Activated CD4-positive, alpha-beta T cell treated with anti-CD3 and anti-CD28 coated beads for 36 hours (primary cell): ENCODE measurements at regions not wholly inside any gene's neighbourhood (a gene's known extent, or its start where the extent isn't known, plus 50 kb on each side); places are given as distances from the start of the nearest gene placed in this dataset.
A peak's percentile ranks its signal among the peaks of the same experiment; 100 is the strongest.
"Not testable (repeated sequence)": the region's sequence is repeated elsewhere in the genome, so short reads cannot be mapped to it uniquely, and the experiment has no call there.

ENCODE experiments used
- ATAC-seq: fragments of 200-7000 bp; cut with Tn5 transposase; one replicate; pipeline ENCODE4 v1.10.0; 2021; ENCODE audit warnings: mild to moderate bottlenecking, moderate library complexity
- CTCF ChIA-PET: fragments of 350-600 bp; sonication (Branson Sonifier 250); formaldehyde crosslinking; loops from one replicate; lab custom pipeline; 2021; ENCODE audit warnings: antibody characterized with exemption; lab: Charles Lee
- POLR2A ChIA-PET: fragments of 350-600 bp; sonication (Branson Sonifier 250); formaldehyde crosslinking; loops from one replicate; lab custom pipeline; 2021; ENCODE audit warnings: antibody characterized with exemption, inconsistent platforms; lab: Charles Lee
- DNase-seq: peaks from one replicate; pipeline ENCODE4 v3.0.0-alpha.2; 2020
- H3K27ac Mint-ChIP-seq: one replicate; pipeline ENCODE4 v1.8.0; 2021; ENCODE audit warnings: mixed read lengths
- H3K27me3 Mint-ChIP-seq: one replicate; pipeline ENCODE4 v1.8.0; 2021; ENCODE audit warnings: mixed read lengths
- H3K36me3 Mint-ChIP-seq: one replicate; pipeline ENCODE4 v1.8.0; 2021; ENCODE audit warnings: low read depth, mixed read lengths
- H3K4me1 Mint-ChIP-seq: one replicate; pipeline ENCODE4 v1.8.0; 2021; ENCODE audit warnings: mixed read lengths
- H3K4me3 Mint-ChIP-seq: one replicate; pipeline ENCODE4 v1.8.0; 2021; ENCODE audit warnings: mild to moderate bottlenecking, moderate library complexity, mixed read lengths
- H3K9me3 Mint-ChIP-seq: one replicate; pipeline ENCODE4 v1.8.0; 2021; ENCODE audit warnings: low read depth, mixed read lengths
- intact Hi-C, 2 experiments: fragments of 100-400 bp; cut with DNase I in 1 of 2; cut with micrococcal nuclease in 1 of 2; formaldehyde crosslinking; loops; one replicate each; pipeline versions ENCODE4 v1.14.2 to v1.15.1; 2022 to 2024; cut with DNase I, micrococcal nuclease

DNA sequence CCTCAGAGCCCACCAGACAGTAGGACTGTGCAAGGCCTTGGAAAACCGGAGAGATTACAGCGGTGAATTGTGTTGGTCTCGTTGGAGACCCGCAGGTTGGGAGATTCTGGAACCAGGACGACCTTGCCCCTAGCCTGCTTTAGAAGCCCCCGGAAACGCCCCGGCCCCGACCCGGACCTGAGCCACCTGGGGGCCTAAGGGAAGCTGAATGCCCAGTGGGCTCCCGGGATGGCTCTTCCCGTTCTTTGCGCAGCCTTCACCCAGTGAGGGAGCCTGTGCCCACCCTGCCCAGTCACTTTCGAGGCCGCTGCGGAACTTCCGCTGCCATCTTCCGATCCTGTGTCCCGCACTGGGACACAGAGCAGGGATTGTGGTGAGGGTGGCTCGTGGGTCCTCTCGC, 254.4 kb downstream of the FAM72C start:
- CTCF ChIA-PET = no interaction called here
- no peak for ATAC-seq
- no peak for DNase-seq
- Mint-ChIP-seq H3K36me3 (no peaks in the 10 kb centered on the region), H3K9me3 (no peaks in the 10 kb centered on the region), H3K27ac (no peak overlapping the region), H3K4me3 (no peak overlapping the region), H3K4me1 (peaks cover 7% of the 10 kb centered on the region), H3K27me3 (peaks cover 42% of the 10 kb centered on the region)
- intact Hi-C loops = no loop called here
- POLR2A ChIA-PET = no interaction called here

GRCh38 chr1:143714913-143715312, 256.9 kb downstream of the FAM72C start:
- H3K4me3 Mint-ChIP-seq, ATAC-seq, H3K27ac Mint-ChIP-seq, DNase-seq, POLR2A ChIA-PET, CTCF ChIA-PET, H3K9me3 Mint-ChIP-seq, intact Hi-C loops, H3K4me1 Mint-ChIP-seq, H3K36me3 Mint-ChIP-seq: not testable (repeated sequence)
- peaks cover 33% of the 10 kb centered on the region for H3K27me3 Mint-ChIP-seq

- POLR2A ChIA-PET, CTCF ChIA-PET, intact Hi-C loops, H3K27ac Mint-ChIP-seq, H3K4me1 Mint-ChIP-seq, H3K9me3 Mint-ChIP-seq, H3K4me3 Mint-ChIP-seq, H3K36me3 Mint-ChIP-seq: not testable (repeated sequence)
- peaks cover 27% of the 10 kb centered on the region for H3K27me3 Mint-ChIP-seq
- peak; percentile 38 for DNase-seq
- peak; percentile 53 for ATAC-seq
Measured at GRCh38 chr1:143709606-143710259, 262.1 kb downstream of the FAM72C start.

GRCh38 chr1:143702739-143703138, 269.0 kb downstream of the FAM72C start:
- intact Hi-C loops, H3K4me1 Mint-ChIP-seq, POLR2A ChIA-PET: not testable (repeated sequence)

GRCh38 chr1:143699731-143700130, 272.1 kb downstream of the FAM72C start:
- DNase-seq = no peak
- intact Hi-C loops = no loop called here
- no peak for ATAC-seq
- POLR2A ChIA-PET = no interaction called here
- CTCF ChIA-PET = no interaction called here
- Mint-ChIP-seq H3K4me1 (peaks cover 10% of the 10 kb centered on the region), H3K27ac (no peak overlapping the region), H3K36me3 (no peaks in the 10 kb centered on the region), H3K4me3 (no peak overlapping the region), H3K27me3 (peaks cover 50% of the 10 kb centered on the region), H3K9me3 (no peaks in the 10 kb centered on the region)

More at GRCh38 chr1:143702739-143703138, 269.0 kb downstream of the FAM72C start:
- ATAC-seq, H3K36me3 Mint-ChIP-seq, H3K27ac Mint-ChIP-seq, CTCF ChIA-PET, H3K9me3 Mint-ChIP-seq, DNase-seq, H3K4me3 Mint-ChIP-seq: not testable (repeated sequence)
- peaks cover 39% of the 10 kb centered on the region for H3K27me3 Mint-ChIP-seq

DNA sequence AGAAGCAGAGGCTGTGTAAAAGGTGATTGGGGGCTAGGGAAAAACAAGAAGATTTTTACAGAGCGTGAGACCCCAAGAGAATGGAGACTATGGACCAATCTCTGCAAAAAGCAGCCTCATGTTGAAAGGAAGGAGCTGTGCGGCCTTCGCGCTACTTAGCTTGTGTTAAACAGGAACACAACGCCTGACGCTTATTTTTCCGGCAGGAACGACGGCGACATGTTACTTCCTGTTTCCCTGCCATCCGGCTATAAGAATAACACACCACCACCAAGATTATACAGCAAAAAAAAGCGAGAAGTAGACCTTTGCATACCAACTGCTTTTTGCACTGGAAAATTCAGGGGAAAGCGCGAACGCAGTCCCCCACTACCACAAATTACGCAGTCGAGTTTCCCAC, 272.7 kb downstream of the FAM72C start:
- no peak for ATAC-seq
- peaks cover 10% of the 10 kb centered on the region for H3K4me1 Mint-ChIP-seq
- no peak for DNase-seq
- H3K4me3 Mint-ChIP-seq = no peak overlapping the region
- no peaks in the 10 kb centered on the region for H3K36me3 Mint-ChIP-seq
- ChIA-PET POLR2A (no interaction called here), CTCF (no interaction called here)
- intact Hi-C loops = no loop called here
- no peaks in the 10 kb centered on the region for H3K9me3 Mint-ChIP-seq
- peaks cover 56% of the 10 kb centered on the region for H3K27me3 Mint-ChIP-seq
- H3K27ac Mint-ChIP-seq = no peak overlapping the region

- peaks cover 10% of the 10 kb centered on the region for H3K4me1 Mint-ChIP-seq
- H3K27me3 Mint-ChIP-seq = peaks cover 65% of the 10 kb centered on the region
Measured at GRCh38 chr1:143698016-143698415, 273.8 kb downstream of the FAM72C start.

DNA sequence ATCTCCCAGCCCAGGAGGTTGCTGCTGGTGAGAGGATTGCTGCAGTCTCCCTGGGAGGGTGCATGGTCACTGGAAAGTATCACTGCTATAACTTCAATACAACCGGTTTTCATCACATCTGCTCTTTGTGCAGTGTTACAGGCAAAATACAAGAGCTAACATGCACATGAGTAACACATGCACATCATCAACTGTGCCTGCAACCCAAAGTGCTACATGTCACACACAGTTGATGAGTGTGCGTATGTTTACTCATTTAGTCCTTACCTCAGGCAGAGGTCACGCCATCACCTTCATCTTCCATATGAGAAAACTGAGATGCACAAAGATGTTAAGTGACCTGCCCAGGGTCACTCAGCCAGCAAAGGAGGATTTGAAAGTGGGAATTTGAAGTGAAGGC, 277.7 kb downstream of the FAM72C start:
- H3K36me3 Mint-ChIP-seq = no peaks in the 10 kb centered on the region
- intact Hi-C loops = no loop called here
- ATAC-seq (no peak), DNase-seq (no peak)
- ChIA-PET CTCF (no interaction called here), POLR2A (no interaction called here)
- H3K4me1 Mint-ChIP-seq = peaks cover 6% of the 10 kb centered on the region
- H3K4me3 Mint-ChIP-seq = no peak overlapping the region
- peaks cover 70% of the 10 kb centered on the region for H3K27me3 Mint-ChIP-seq
- no peak overlapping the region for H3K27ac Mint-ChIP-seq
- H3K9me3 Mint-ChIP-seq = no peaks in the 10 kb centered on the region

More at GRCh38 chr1:143698016-143698415, 273.8 kb downstream of the FAM72C start:
- no peak overlapping the region for H3K27ac Mint-ChIP-seq
- ChIA-PET POLR2A (no interaction called here), CTCF (no interaction called here)
- ATAC-seq = no peak
- no peaks in the 10 kb centered on the region for H3K36me3 Mint-ChIP-seq
- peak; percentile 64 for DNase-seq
- H3K4me3 Mint-ChIP-seq = no peak overlapping the region
- no peaks in the 10 kb centered on the region for H3K9me3 Mint-ChIP-seq
- intact Hi-C loops = no loop called here

- no peak overlapping the region for H3K4me3 Mint-ChIP-seq
- no peak overlapping the region for H3K27ac Mint-ChIP-seq
- peaks cover 57% of the 10 kb centered on the region for H3K27me3 Mint-ChIP-seq
- H3K4me1 Mint-ChIP-seq = no peaks in the 10 kb centered on the region
- H3K9me3 Mint-ChIP-seq = no peaks in the 10 kb centered on the region
- ChIA-PET POLR2A (no interaction called here), CTCF (no interaction called here)
- DNase-seq (no peak), ATAC-seq (no peak)
- H3K36me3 Mint-ChIP-seq = no peaks in the 10 kb centered on the region
- intact Hi-C loops = no loop called here
Measured at GRCh38 chr1:143691971-143692529, 279.7 kb downstream of the FAM72C start.

- no peak overlapping the region for H3K27ac Mint-ChIP-seq
- H3K4me1 Mint-ChIP-seq = no peaks in the 10 kb centered on the region
- H3K9me3 Mint-ChIP-seq = no peaks in the 10 kb centered on the region
- ATAC-seq (no peak), DNase-seq (peak; percentile 4)
- CTCF ChIA-PET = no interaction called here
- no peak overlapping the region for H3K4me3 Mint-ChIP-seq
- H3K36me3 Mint-ChIP-seq = no peaks in the 10 kb centered on the region
- intact Hi-C loops = no loop called here
- POLR2A ChIA-PET = no interaction called here
- H3K27me3 Mint-ChIP-seq = peaks cover 53% of the 10 kb centered on the region
Measured at GRCh38 chr1:143691400-143691891, 280.3 kb downstream of the FAM72C start.

- Mint-ChIP-seq H3K27me3 (peaks cover 53% of the 10 kb centered on the region), H3K4me1 (no peaks in the 10 kb centered on the region), H3K27ac (no peak overlapping the region), H3K9me3 (no peaks in the 10 kb centered on the region), H3K4me3 (no peak overlapping the region), H3K36me3 (no peaks in the 10 kb centered on the region)
- ChIA-PET CTCF (no interaction called here), POLR2A (no interaction called here)
- intact Hi-C loops = no loop called here
- ATAC-seq (no peak), DNase-seq (no peak)
Measured at GRCh38 chr1:143689781-143690180, 282.0 kb downstream of the FAM72C start.

DNA sequence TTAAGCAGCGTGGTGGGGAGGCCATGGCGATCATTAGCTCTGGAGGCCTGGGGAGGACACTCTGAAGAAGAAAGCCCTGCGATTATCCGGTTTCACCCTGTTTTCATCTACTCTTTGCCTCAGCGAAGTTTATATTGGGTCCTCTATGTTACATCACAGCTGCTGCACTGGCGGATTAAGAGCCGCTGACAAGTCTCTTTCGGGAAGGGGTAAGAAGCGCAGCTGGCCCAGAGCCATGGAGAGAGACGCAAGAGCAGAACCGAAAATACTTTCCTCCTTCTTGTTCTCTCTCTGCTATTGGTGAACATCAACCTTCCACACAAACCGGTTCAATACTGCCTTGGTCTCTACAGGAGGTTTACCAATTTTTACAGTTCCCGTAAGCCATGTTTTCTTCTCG, 291.5 kb downstream of the FAM72C start:
- no peaks in the 10 kb centered on the region for H3K9me3 Mint-ChIP-seq
- H3K36me3 Mint-ChIP-seq = no peaks in the 10 kb centered on the region
- DNase-seq (no peak), ATAC-seq (no peak)
- no peaks in the 10 kb centered on the region for H3K4me1 Mint-ChIP-seq
- H3K27me3 Mint-ChIP-seq = peaks cover 28% of the 10 kb centered on the region
- no peak overlapping the region for H3K4me3 Mint-ChIP-seq
- intact Hi-C loops = no loop called here
- ChIA-PET CTCF (no interaction called here), POLR2A (no interaction called here)
- no peak overlapping the region for H3K27ac Mint-ChIP-seq
